ENCODE measurements at regions not wholly inside any gene's neighbourhood (a gene's known extent, or its start where the extent isn't known, plus 50 kb on each side); places are given as distances from the start of the nearest gene placed in this dataset.
A peak's percentile ranks its signal among the peaks of the same experiment; 100 is the strongest.

DNA sequence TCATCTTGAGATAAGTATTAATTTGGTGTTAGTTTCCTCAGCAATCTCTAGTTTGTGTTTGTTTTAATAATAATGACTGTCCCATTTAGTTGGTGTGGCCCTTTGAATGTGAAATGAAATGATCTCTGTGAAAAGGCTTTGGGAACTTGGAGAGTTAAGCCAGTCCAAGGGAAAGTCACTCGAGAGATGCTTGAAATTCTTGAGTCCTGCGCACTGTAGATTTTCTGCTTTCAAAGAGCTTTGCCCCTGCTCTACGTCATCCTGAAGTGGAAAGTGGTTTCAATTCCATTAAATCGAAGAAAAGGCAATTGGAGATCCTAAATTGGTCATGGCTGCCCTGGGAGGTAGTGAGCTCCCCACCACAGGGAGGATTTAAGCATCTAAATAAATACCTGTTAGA, 403.8 kb downstream of the ZNF536 start:
- in situ Hi-C loops (cut with MboI; ENCODE audit: low pct_unique_long_range_greater_than_20kb in 2 of 9, low sequenced_read_pairs in 9 of 9, unreplicated experiment in 9 of 9) = no loop called here

GRCh38 chr19:30774252-30774766, 402.1 kb downstream of the ZNF536 start:
- Histone ChIP-seq H3K27ac (peak overlapping the region in 1 of 2 donors; percentile 6), H3K4me3 (no peak overlapping the region), H3K4me1 (replicated peaks in 1 of 2) (peaks cover 9 to 12% of the 10 kb centered on the region in 2 donors)
- in situ Hi-C loops (cut with MboI; ENCODE audit: low pct_unique_long_range_greater_than_20kb in 2 of 9, low sequenced_read_pairs in 9 of 9, unreplicated experiment in 9 of 9) = no loop called here
- peak in 5 of 8 experiments; percentile 70 to 89 (median 76) for ATAC-seq (replicated peaks in 6 of 8)
- WGBS, 10 experiments = 0 to 80% (median 40%) methylated on average over 1 to 3 of the region's 3 CpGs; no CpG with 5 or more reads in 1 of the 10 experiments

More for the DNA sequence above, 403.8 kb downstream of the ZNF536 start:
- WGBS, 10 experiments = 30 to 96% (median 85%) methylated on average over 2 to 4 of the region's 4 CpGs; no CpG with 5 or more reads in 2 of the 10 experiments
- Histone ChIP-seq H3K27ac (no peak overlapping the region), H3K4me1 (replicated peaks in 1 of 2) (peaks cover 9 to 12% of the 10 kb centered on the region in 2 donors), H3K4me3 (no peak overlapping the region)
- ATAC-seq (replicated peaks in 6 of 8) = no peak

GRCh38 chr19:30762651-30763050, 390.5 kb downstream of the ZNF536 start:
- 0 to 92% (median 33%) methylated on average over 1 to 2 of the region's 2 CpGs; no CpG with 5 or more reads in 3 of the 10 experiments for WGBS, 10 experiments
- Histone ChIP-seq H3K4me3 (no peak overlapping the region), H3K27ac (no peak overlapping the region), H3K4me1 (replicated peaks in 1 of 2) (peaks cover 0 to 6% of the 10 kb centered on the region in 2 donors)
- in situ Hi-C loops (cut with MboI; ENCODE audit: low pct_unique_long_range_greater_than_20kb in 2 of 9, low sequenced_read_pairs in 9 of 9, unreplicated experiment in 9 of 9) = no loop called here
- ATAC-seq (replicated peaks in 6 of 8) = no peak

DNA sequence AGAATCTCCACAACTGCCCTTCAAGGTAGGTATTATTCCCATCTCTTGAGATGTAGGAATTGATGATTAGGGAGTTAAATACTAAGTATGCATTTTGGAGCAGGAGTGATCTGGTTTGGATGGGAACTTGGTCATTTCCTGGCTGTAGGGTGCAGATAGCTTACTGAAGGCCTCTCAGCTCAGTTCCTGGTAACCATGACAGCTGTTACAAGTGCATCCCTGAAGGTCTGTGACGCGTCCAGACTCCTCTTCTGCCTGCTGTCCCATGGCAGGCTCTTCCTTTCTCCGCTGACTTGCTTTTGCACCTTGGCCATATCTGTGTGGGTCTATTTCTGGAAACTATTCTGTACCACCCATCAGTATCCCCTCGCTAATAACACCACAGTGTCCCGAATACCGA, 387.8 kb downstream of the ZNF536 start:
- WGBS, 10 experiments = 62 to 100% (median 80%) methylated on average over 2 to 6 of the region's 6 CpGs; no CpG with 5 or more reads in 1 of the 10 experiments
- peak in 5 of 8 experiments; percentile 45 to 59 (median 53) for ATAC-seq (replicated peaks in 6 of 8)
- peaks cover 6 to 15% of the 10 kb centered on the region in 2 donors for H3K4me1 ChIP-seq (replicated peaks in 1 of 2)
- in situ Hi-C loops (cut with MboI; ENCODE audit: low pct_unique_long_range_greater_than_20kb in 2 of 9, low sequenced_read_pairs in 9 of 9, unreplicated experiment in 9 of 9) = no loop called here
- no peak overlapping the region for H3K27ac ChIP-seq
- no peak overlapping the region for H3K4me3 ChIP-seq

GRCh38 chr19:30757837-30758617, 385.8 kb downstream of the ZNF536 start:
- in situ Hi-C loops (cut with MboI; ENCODE audit: low pct_unique_long_range_greater_than_20kb in 2 of 9, low sequenced_read_pairs in 9 of 9, unreplicated experiment in 9 of 9) = no loop called here
- H3K27ac ChIP-seq = no peak overlapping the region
- no peak overlapping the region for H3K4me3 ChIP-seq
- WGBS, 10 experiments = 30 to 100% (median 75%) methylated on average over 1 to 5 of the region's 5 CpGs
- no peak for ATAC-seq (replicated peaks in 6 of 8)
- H3K4me1 ChIP-seq (replicated peaks in 1 of 2) = peaks cover 6 to 15% of the 10 kb centered on the region in 2 donors

DNA sequence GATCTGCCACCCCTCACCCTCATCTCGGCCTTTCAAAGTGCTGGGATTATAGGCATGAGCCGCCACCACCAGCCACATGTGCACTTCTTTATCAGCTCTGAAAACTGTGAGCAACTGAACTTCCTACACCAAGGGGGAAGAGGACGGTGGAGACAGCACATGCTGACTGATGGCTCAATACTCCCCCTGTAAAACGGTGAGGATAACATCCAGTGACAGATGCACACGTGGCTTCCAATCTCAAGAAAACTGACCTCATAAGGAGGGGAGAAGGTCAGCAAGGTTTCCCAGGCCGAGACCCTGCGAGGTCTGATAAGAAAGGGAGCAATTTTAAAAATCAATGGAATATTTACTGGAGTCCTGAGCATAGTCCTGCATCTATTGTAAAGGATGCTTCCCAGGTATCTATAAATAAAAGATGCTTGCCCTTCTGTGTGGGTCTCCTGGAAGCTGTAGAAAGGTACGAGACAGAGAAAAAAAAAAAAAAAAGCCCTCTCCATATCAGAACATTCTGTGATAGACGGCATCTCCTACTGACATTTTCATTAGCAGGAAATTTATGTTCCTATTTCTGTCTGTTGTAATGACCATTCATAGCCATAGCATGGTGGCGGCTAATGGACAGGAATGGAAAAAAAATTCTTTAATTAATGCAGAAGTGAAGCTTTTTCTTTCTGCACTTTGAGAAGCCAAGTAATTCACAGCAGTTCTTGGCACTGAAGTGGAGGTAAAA, 385.1 kb downstream of the ZNF536 start:
- peak in 4 of 8 experiments; percentile 53 to 75 (median 74) for ATAC-seq (replicated peaks in 6 of 8)
- in situ Hi-C loops (cut with MboI; ENCODE audit: low pct_unique_long_range_greater_than_20kb in 2 of 9, low sequenced_read_pairs in 9 of 9, unreplicated experiment in 9 of 9) = no loop called here

DNA sequence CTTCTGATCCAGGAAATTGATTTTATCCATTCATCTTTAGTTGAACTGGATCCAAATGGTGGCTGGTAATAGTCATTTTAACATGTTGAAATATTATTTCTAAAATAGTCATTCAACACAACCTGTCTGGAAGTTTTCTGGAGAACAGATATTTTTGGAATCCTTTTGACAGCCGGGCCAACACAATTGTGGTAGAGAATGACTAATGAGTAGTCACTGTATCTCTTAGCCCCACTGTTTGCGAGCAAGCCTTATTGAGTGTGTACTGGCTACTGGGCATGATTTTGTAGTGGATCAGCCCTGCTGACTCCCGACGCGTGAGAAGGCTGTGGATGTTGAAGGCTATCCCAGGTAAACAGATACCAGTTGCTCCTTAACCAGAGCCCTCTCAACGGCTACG, 383.4 kb downstream of the ZNF536 start:
- no peak overlapping the region for H3K27ac ChIP-seq
- peaks cover 6 to 15% of the 10 kb centered on the region in 2 donors for H3K4me1 ChIP-seq (replicated peaks in 1 of 2)
- no peak overlapping the region for H3K4me3 ChIP-seq
- in situ Hi-C loops (cut with MboI; ENCODE audit: low pct_unique_long_range_greater_than_20kb in 2 of 9, low sequenced_read_pairs in 9 of 9, unreplicated experiment in 9 of 9) = no loop called here
- ATAC-seq (replicated peaks in 6 of 8) = no peak
- 17 to 100% (median 95%) methylated on average over 1 to 7 of the region's 7 CpGs; no CpG with 5 or more reads in 1 of the 10 experiments for WGBS, 10 experiments

More for the DNA sequence above, 385.1 kb downstream of the ZNF536 start:
- Histone ChIP-seq H3K4me1 (replicated peaks in 1 of 2) (peaks cover 6 to 15% of the 10 kb centered on the region in 2 donors), H3K4me3 (no peak overlapping the region), H3K27ac (peak overlapping the region in 1 of 2 donors; percentile 33)
- WGBS, 10 experiments = 32 to 100% (median 56%) methylated on average over 1 to 9 of the region's 10 CpGs

- ATAC-seq (replicated peaks in 6 of 8) = no peak
- in situ Hi-C loops (cut with MboI; ENCODE audit: low pct_unique_long_range_greater_than_20kb in 2 of 9, low sequenced_read_pairs in 9 of 9, unreplicated experiment in 9 of 9) = no loop called here
- Histone ChIP-seq H3K27ac (no peak overlapping the region), H3K4me3 (no peak overlapping the region), H3K4me1 (replicated peaks in 1 of 2) (peaks cover 6 to 15% of the 10 kb centered on the region in 2 donors)
- 80 to 100% methylated on average over 1 of the region's 1 CpG; no CpG with 5 or more reads in 8 of the 10 experiments for WGBS, 10 experiments
Measured at GRCh38 chr19:30754162-30754561, 382.0 kb downstream of the ZNF536 start.

- Histone ChIP-seq H3K4me3 (no peak overlapping the region), H3K27ac (no peak overlapping the region), H3K4me1 (replicated peaks in 1 of 2) (peaks cover 6 to 11% of the 10 kb centered on the region in 2 donors)
- 0 to 100% (median 92%) methylated on average over 2 to 3 of the region's 3 CpGs; no CpG with 5 or more reads in 3 of the 10 experiments for WGBS, 10 experiments
- no peak for ATAC-seq (replicated peaks in 6 of 8)
- in situ Hi-C loops (cut with MboI; ENCODE audit: low pct_unique_long_range_greater_than_20kb in 2 of 9, low sequenced_read_pairs in 9 of 9, unreplicated experiment in 9 of 9) = no loop called here
Measured at GRCh38 chr19:30752876-30753275, 380.7 kb downstream of the ZNF536 start.

DNA sequence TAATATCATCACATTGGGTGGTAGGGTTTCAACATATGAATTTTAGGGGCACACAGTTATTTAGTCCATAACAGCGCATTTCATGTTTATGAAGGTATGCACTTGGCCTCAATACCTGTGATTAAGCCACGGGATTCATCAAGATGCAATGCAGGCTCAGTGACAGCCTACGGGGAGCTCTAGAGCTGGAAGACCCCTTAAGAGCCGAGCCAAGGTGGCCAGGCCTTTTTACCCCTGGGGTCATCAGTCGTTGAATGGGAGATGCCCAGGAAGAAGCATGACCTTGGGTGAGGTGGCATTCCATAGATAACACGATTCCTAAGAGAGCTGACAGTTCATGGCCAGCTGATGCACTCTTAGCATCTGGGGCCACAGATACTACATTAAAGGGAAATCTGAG, 380.0 kb downstream of the ZNF536 start:
- 0 to 100% (median 59%) methylated on average over 1 to 4 of the region's 6 CpGs; no CpG with 5 or more reads in 2 of the 10 experiments for WGBS, 10 experiments
- no peak overlapping the region for H3K27ac ChIP-seq
- H3K4me1 ChIP-seq (replicated peaks in 1 of 2) = peaks cover 5% of the 10 kb centered on the region in 2 donors
- H3K4me3 ChIP-seq = no peak overlapping the region
- in situ Hi-C loops (cut with MboI; ENCODE audit: low pct_unique_long_range_greater_than_20kb in 2 of 9, low sequenced_read_pairs in 9 of 9, unreplicated experiment in 9 of 9) = no loop called here
- no peak for ATAC-seq (replicated peaks in 6 of 8)

DNA sequence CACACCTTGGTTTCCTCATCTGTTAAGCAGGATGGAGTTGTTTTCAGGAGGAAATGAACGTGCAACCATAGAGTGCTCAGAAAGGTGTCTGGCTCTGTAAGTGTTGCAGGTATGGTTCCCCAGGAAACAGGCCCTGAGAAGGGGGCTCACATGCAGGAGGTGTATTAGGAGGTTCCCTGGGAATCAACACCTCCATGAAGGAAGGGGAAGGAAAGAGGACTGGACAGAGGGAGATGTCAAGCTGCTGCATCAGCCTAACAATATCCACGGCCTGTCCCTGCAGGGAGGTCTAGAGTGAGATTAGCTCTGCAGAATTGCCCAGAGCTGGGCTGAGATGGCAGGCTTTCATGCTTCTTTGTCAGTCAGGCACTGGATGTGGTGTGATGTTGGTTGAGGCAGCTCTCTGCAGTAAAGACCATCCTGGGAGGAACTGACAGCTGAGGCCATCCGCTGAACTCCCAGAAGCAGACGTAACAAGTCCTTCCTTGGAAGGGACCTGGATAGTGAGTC, 373.3 kb downstream of the ZNF536 start:
- Histone ChIP-seq H3K4me3 (no peak overlapping the region), H3K4me1 (replicated peaks in 1 of 2) (peaks cover 11 to 24% of the 10 kb centered on the region in 2 donors), H3K27ac (no peak overlapping the region)
- 20 to 100% (median 92%) methylated on average over 1 to 3 of the region's 4 CpGs; no CpG with 5 or more reads in 2 of the 10 experiments for WGBS, 10 experiments
- in situ Hi-C loops (cut with MboI; ENCODE audit: low pct_unique_long_range_greater_than_20kb in 2 of 9, low sequenced_read_pairs in 9 of 9, unreplicated experiment in 9 of 9) = no loop called here
- no peak for ATAC-seq (replicated peaks in 6 of 8)

DNA sequence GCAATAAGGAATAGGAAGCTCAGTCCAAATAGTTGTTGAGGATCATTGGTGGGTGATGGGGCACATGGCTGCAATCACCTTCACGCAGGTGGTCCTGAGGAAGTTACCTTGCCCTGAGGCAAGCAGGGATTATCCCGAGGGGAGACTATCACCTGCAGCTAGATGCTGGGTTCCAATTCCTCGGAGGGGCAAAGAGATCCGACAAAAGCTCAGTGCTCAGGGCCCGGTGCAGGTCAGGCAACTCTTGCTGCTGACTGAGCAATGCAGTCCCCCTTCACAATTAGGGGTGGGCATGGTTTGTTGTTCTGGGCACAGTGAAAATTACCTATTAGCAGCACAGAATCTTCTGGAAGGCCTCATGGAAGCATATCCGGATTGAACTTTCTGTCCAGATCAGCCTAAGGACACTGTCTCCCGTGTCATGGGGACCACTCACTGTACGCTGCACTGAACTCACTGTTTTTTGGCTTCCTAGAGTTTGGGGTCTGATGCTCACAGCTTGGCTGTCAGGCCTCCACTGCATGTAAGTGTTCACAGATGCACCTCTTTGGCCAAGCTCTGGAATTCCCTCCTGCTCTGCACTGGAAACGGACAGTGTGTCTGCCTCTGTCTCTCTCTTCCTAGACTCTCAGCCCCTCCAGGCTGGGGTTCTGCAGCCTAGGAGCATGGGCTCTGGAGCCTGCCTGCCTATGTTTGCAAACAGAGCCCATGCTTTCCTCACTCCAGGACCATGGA, 372.7 kb downstream of the ZNF536 start:
- no peak for ATAC-seq (replicated peaks in 6 of 8)
- no peak overlapping the region for H3K27ac ChIP-seq
- H3K4me3 ChIP-seq = no peak overlapping the region
- in situ Hi-C loops (cut with MboI; ENCODE audit: low pct_unique_long_range_greater_than_20kb in 2 of 9, low sequenced_read_pairs in 9 of 9, unreplicated experiment in 9 of 9) = no loop called here
- H3K4me1 ChIP-seq (replicated peaks in 1 of 2) = peaks cover 11 to 24% of the 10 kb centered on the region in 2 donors
- WGBS, 10 experiments = 46 to 100% (median 80%) methylated on average over 1 to 7 of the region's 9 CpGs; no CpG with 5 or more reads in 3 of the 10 experiments

All from motor neuron (in vitro differentiated cells).